Activated CD4-positive, alpha-beta T cell treated with anti-CD3 and anti-CD28 coated beads for 36 hours (primary cell): ENCODE measurements at regions not wholly inside any gene's neighbourhood (a gene's known extent, or its start where the extent isn't known, plus 50 kb on each side); places are given as distances from the start of the nearest gene placed in this dataset.
"Not testable (repeated sequence)": the region's sequence is repeated elsewhere in the genome, so short reads cannot be mapped to it uniquely, and the experiment has no call there.

ENCODE experiments used
- ATAC-seq: fragments of 200-7000 bp; cut with Tn5 transposase; one replicate; pipeline ENCODE4 v1.10.0; 2021; ENCODE audit warnings: mild to moderate bottlenecking, moderate library complexity
- CTCF ChIA-PET: fragments of 350-600 bp; sonication (Branson Sonifier 250); formaldehyde crosslinking; loops from one replicate; lab custom pipeline; 2021; ENCODE audit warnings: antibody characterized with exemption; lab: Charles Lee
- POLR2A ChIA-PET: fragments of 350-600 bp; sonication (Branson Sonifier 250); formaldehyde crosslinking; loops from one replicate; lab custom pipeline; 2021; ENCODE audit warnings: antibody characterized with exemption, inconsistent platforms; lab: Charles Lee
- DNase-seq: peaks from one replicate; pipeline ENCODE4 v3.0.0-alpha.2; 2020
- H3K27ac Mint-ChIP-seq: one replicate; pipeline ENCODE4 v1.8.0; 2021; ENCODE audit warnings: mixed read lengths
- H3K27me3 Mint-ChIP-seq: one replicate; pipeline ENCODE4 v1.8.0; 2021; ENCODE audit warnings: mixed read lengths
- H3K36me3 Mint-ChIP-seq: one replicate; pipeline ENCODE4 v1.8.0; 2021; ENCODE audit warnings: low read depth, mixed read lengths
- H3K4me1 Mint-ChIP-seq: one replicate; pipeline ENCODE4 v1.8.0; 2021; ENCODE audit warnings: mixed read lengths
- H3K4me3 Mint-ChIP-seq: one replicate; pipeline ENCODE4 v1.8.0; 2021; ENCODE audit warnings: mild to moderate bottlenecking, moderate library complexity, mixed read lengths
- H3K9me3 Mint-ChIP-seq: one replicate; pipeline ENCODE4 v1.8.0; 2021; ENCODE audit warnings: low read depth, mixed read lengths
- intact Hi-C, 2 experiments: fragments of 100-400 bp; cut with DNase I in 1 of 2; cut with micrococcal nuclease in 1 of 2; formaldehyde crosslinking; loops; one replicate each; pipeline versions ENCODE4 v1.14.2 to v1.15.1; 2022 to 2024; cut with DNase I, micrococcal nuclease

- ChIA-PET CTCF (no interaction called here), POLR2A (no interaction called here)
- intact Hi-C loops: no loop called here
- DNase-seq: no peak
- H3K4me1 Mint-ChIP-seq: no peaks in the 10 kb centered on the region
- no peak overlapping the region for H3K4me3 Mint-ChIP-seq
- no peak for ATAC-seq
- H3K9me3 Mint-ChIP-seq: no peaks in the 10 kb centered on the region
- H3K27me3 Mint-ChIP-seq: peaks cover 1% of the 10 kb centered on the region
- H3K36me3 Mint-ChIP-seq: no peaks in the 10 kb centered on the region
- H3K27ac Mint-ChIP-seq: no peak overlapping the region
Observed at GRCh38 chr2:226550801-226551200, 248.8 kb downstream of the IRS1 start.

GRCh38 chr2:226548732-226549131 is 250.9 kb downstream of the IRS1 start:
- POLR2A ChIA-PET: no interaction called here
- DNase-seq: no peak
- Mint-ChIP-seq H3K4me1 (no peaks in the 10 kb centered on the region), H3K27ac (no peak overlapping the region), H3K9me3 (no peaks in the 10 kb centered on the region), H3K4me3 (no peak overlapping the region), H3K27me3 (peaks cover 2% of the 10 kb centered on the region), H3K36me3 (no peaks in the 10 kb centered on the region)
- CTCF ChIA-PET: no interaction called here
- no peak for ATAC-seq
- intact Hi-C loops: no loop called here

- no peaks in the 10 kb centered on the region for H3K4me1 Mint-ChIP-seq
- H3K27ac Mint-ChIP-seq: no peak overlapping the region
- POLR2A ChIA-PET: no interaction called here
- peaks cover 12% of the 10 kb centered on the region for H3K27me3 Mint-ChIP-seq
- peaks cover 3% of the 10 kb centered on the region for H3K9me3 Mint-ChIP-seq
- intact Hi-C loops: no loop called here
- CTCF ChIA-PET: no interaction called here
- ATAC-seq: no peak
- H3K4me3 Mint-ChIP-seq: no peak overlapping the region
- no peaks in the 10 kb centered on the region for H3K36me3 Mint-ChIP-seq
- no peak for DNase-seq
Observed at GRCh38 chr2:226544596-226545210, 254.9 kb downstream of the IRS1 start.

GRCh38 chr2:226540204-226540994 is 259.2 kb downstream of the IRS1 start:
- intact Hi-C loops: no loop called here
- peaks cover 17% of the 10 kb centered on the region for H3K27me3 Mint-ChIP-seq
- peaks cover 3% of the 10 kb centered on the region for H3K9me3 Mint-ChIP-seq
- ChIA-PET CTCF (no interaction called here), POLR2A (no interaction called here)
- no peak overlapping the region for H3K27ac Mint-ChIP-seq
- no peak overlapping the region for H3K4me3 Mint-ChIP-seq
- DNase-seq (no peak), ATAC-seq (no peak)
- no peaks in the 10 kb centered on the region for H3K36me3 Mint-ChIP-seq
- no peaks in the 10 kb centered on the region for H3K4me1 Mint-ChIP-seq

DNA sequence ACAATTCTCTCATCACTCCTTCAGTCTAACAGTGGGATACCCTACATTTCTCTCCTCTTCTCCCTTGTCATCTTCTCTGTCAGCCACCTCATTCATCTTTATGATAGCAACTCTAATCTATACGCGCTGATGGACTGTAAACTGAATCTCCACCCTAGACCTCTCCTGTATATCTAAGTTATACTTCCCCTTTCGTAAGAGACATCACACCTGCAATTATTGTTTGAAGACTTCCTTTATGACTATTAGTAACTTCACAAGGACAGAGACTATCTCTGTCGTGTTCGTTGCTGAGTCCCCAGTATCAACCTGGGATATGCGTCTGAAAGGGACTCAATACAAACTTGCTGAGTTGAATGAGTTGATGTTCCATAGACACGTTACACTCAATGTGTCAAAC is 263.2 kb downstream of the IRS1 start:
- no peak overlapping the region for H3K4me3 Mint-ChIP-seq
- intact Hi-C loops: no loop called here
- H3K27ac Mint-ChIP-seq: no peak overlapping the region
- H3K9me3 Mint-ChIP-seq: no peaks in the 10 kb centered on the region
- DNase-seq: no peak
- H3K4me1 Mint-ChIP-seq: no peaks in the 10 kb centered on the region
- CTCF ChIA-PET: no interaction called here
- H3K36me3 Mint-ChIP-seq: no peaks in the 10 kb centered on the region
- ATAC-seq: no peak
- POLR2A ChIA-PET: no interaction called here
- H3K27me3 Mint-ChIP-seq: peaks cover 15% of the 10 kb centered on the region

DNA sequence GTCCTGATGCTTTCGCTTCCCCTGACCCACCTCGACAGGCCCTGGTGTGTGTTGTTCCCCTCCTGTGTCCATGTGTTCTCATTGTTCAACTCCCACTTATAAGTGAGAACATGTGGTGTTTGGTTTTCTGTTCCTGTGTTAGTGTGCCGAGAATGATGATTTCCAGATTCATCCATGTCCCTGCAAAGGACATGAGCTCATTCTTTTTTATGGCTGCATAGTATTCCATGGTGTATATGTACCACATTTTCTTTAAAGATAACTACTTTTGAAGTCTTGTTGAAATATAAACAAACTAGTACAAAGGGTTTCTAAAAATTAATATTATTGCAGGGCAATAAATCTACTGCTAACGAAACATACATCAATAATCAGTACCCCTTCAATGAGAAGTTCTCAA is 266.6 kb downstream of the IRS1 start:
- H3K4me1 Mint-ChIP-seq, intact Hi-C loops, H3K4me3 Mint-ChIP-seq, DNase-seq, H3K9me3 Mint-ChIP-seq, H3K36me3 Mint-ChIP-seq, ATAC-seq, POLR2A ChIA-PET, H3K27ac Mint-ChIP-seq, CTCF ChIA-PET, H3K27me3 Mint-ChIP-seq: not testable (repeated sequence)

GRCh38 chr2:226531061-226531810 is 268.4 kb downstream of the IRS1 start:
- H3K27ac Mint-ChIP-seq: no peak overlapping the region
- no peaks in the 10 kb centered on the region for H3K9me3 Mint-ChIP-seq
- no peak overlapping the region for H3K4me3 Mint-ChIP-seq
- DNase-seq (no peak), ATAC-seq (no peak)
- ChIA-PET CTCF (no interaction called here), POLR2A (no interaction called here)
- no peaks in the 10 kb centered on the region for H3K4me1 Mint-ChIP-seq
- H3K36me3 Mint-ChIP-seq: no peaks in the 10 kb centered on the region
- intact Hi-C loops: no loop called here
- peaks cover 3% of the 10 kb centered on the region for H3K27me3 Mint-ChIP-seq

- Mint-ChIP-seq H3K4me3 (no peak overlapping the region), H3K27me3 (peaks cover 5% of the 10 kb centered on the region), H3K36me3 (no peaks in the 10 kb centered on the region), H3K4me1 (no peaks in the 10 kb centered on the region), H3K9me3 (no peaks in the 10 kb centered on the region), H3K27ac (no peak overlapping the region)
- CTCF ChIA-PET: interaction anchor here (0.5 kb wide), 1 partner anchor 52 kb away, joined by 3 read pairs; no protein-coding TSS in a partner anchor
- DNase-seq (no peak), ATAC-seq (no peak)
- intact Hi-C loops: no loop called here
- POLR2A ChIA-PET: no interaction called here
Observed at GRCh38 chr2:226529556-226529955, 270.1 kb downstream of the IRS1 start.

GRCh38 chr2:226526716-226527115 is 272.9 kb downstream of the IRS1 start:
- ATAC-seq: no peak
- no peaks in the 10 kb centered on the region for H3K4me1 Mint-ChIP-seq
- POLR2A ChIA-PET: no interaction called here
- intact Hi-C loops: no loop called here
- no peaks in the 10 kb centered on the region for H3K36me3 Mint-ChIP-seq
- CTCF ChIA-PET: no interaction called here
- no peak overlapping the region for H3K27ac Mint-ChIP-seq
- no peak for DNase-seq
- no peaks in the 10 kb centered on the region for H3K9me3 Mint-ChIP-seq
- H3K4me3 Mint-ChIP-seq: no peak overlapping the region
- peaks cover 4% of the 10 kb centered on the region for H3K27me3 Mint-ChIP-seq

GRCh38 chr2:226524381-226524843 is 275.2 kb downstream of the IRS1 start:
- Mint-ChIP-seq H3K9me3 (no peaks in the 10 kb centered on the region), H3K4me1 (no peaks in the 10 kb centered on the region), H3K27me3 (peaks cover 2% of the 10 kb centered on the region), H3K36me3 (no peaks in the 10 kb centered on the region), H3K27ac (no peak overlapping the region), H3K4me3 (no peak overlapping the region)
- DNase-seq: no peak
- ChIA-PET POLR2A (no interaction called here), CTCF (no interaction called here)
- intact Hi-C loops: no loop called here
- no peak for ATAC-seq

GRCh38 chr2:226520723-226521122 is 278.9 kb downstream of the IRS1 start:
- Mint-ChIP-seq H3K27me3 (peaks cover 5% of the 10 kb centered on the region), H3K4me1 (no peaks in the 10 kb centered on the region), H3K4me3 (no peak overlapping the region), H3K9me3 (no peaks in the 10 kb centered on the region), H3K27ac (no peak overlapping the region), H3K36me3 (no peaks in the 10 kb centered on the region)
- intact Hi-C loops: no loop called here
- DNase-seq (no peak), ATAC-seq (no peak)
- ChIA-PET CTCF (no interaction called here), POLR2A (no interaction called here)
